ENCODE measurements at regions not wholly inside any gene's neighbourhood (a gene's known extent, or its start where the extent isn't known, plus 50 kb on each side); places are given as distances from the start of the nearest gene placed in this dataset.
"Not testable (repeated sequence)": the region's sequence is repeated elsewhere in the genome, so short reads cannot be mapped to it uniquely, and the experiment has no call there.

DNA sequence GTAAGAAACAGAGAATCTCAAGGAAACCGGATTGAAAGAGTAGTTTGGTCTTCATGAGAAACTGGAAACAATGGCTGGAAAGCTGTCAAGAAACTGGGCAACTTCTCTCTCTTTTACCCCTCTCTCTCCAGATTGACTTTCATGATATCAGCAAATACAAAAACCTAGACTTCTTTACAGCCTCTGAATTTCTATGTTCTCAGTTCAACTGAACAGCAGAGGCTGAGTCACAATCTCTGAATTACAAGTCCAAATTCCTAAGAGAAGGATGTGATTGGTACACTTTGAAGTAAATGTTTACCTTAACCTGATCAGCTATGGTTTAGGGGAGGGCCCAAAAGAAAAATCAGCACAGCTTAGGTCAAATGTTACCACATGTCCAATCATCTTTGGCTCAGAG is 974.9 kb downstream of the RPA4 start:
- DNase-seq (ENCODE audit: low spot score): no peak

GRCh38 chrX:97860226-97860625 is 976.5 kb downstream of the RPA4 start:
- no peak for DNase-seq (ENCODE audit: low spot score)

DNA sequence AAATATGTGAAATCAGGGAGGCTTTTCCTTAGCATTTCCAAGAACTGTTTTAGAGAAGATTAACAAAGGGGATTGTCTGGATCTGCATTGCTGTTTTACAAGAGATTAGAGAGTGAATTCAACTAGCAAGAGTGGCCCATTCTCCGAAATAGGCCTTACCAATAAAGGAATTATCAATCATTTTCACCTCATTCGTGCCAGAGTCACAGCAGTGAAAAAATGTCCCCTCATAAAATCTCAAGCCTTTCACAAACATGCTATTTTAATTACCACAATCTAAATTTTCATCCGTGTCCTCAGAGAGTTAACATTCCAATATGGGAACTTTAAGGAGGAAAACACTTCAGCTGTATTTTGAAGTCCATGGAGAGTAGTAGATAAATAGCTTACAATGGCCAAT is 979.6 kb downstream of the RPA4 start:
- no peak for DNase-seq (ENCODE audit: low spot score)

DNA sequence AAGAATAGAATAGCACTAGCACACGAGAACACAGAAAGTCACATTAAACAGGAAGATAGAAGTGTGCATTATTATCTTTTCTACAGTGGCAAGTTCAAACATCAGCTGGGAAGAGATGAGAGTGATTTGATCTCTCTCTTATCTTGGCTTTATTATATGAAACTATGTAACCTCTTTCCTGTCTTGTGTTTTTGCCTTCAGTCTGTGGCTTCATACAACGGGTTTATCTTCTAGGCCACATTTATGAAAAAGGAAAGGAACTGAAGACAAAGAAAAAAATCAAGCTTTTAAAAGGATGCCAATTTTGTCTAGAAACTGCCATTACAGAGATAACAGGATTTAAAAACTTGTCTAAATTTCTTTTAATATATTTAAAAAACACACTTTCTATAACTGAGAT is 983.6 kb downstream of the RPA4 start:
- no peak for DNase-seq (ENCODE audit: low spot score)

GRCh38 chrX:97876697-97877407 is 993.1 kb downstream of the RPA4 start:
- DNase-seq (ENCODE audit: low spot score): no peak

- no peak for DNase-seq (ENCODE audit: low spot score)
Observed at GRCh38 chrX:97882306-97882705, 998.6 kb downstream of the RPA4 start.

- DNase-seq (ENCODE audit: low spot score): peak; percentile 1
Observed at GRCh38 chrX:97895751-97896150, 1012.0 kb downstream of the RPA4 start.

GRCh38 chrX:97897998-97898397 is 1014.3 kb downstream of the RPA4 start:
- no peak for DNase-seq (ENCODE audit: low spot score)

GRCh38 chrX:97898798-97899197 is 1015.1 kb downstream of the RPA4 start:
- DNase-seq (ENCODE audit: low spot score): peak; percentile 2

DNA sequence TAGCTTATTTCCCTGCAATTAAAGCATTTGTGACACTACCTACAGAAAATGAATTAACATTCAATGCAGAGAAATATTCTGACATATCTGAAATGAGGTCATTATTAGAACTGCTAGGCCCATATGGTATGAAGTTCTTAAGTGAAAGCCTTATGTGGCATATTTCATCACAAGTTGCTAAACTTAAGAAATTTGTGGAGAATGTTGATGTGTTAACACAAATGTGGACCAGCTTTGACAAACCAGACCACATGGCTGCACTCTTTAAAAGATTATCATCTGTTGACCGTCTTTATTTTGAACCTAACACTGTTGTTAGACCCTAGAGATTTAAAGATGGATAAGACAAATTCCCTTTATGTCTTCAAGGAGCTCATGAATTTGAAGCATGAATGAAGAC is 1024.1 kb downstream of the RPA4 start:
- DNase-seq (ENCODE audit: low spot score): no peak

GRCh38 chrX:97909245-97909644 is 1025.5 kb downstream of the RPA4 start:
- DNase-seq (ENCODE audit: low spot score): no peak

DNA sequence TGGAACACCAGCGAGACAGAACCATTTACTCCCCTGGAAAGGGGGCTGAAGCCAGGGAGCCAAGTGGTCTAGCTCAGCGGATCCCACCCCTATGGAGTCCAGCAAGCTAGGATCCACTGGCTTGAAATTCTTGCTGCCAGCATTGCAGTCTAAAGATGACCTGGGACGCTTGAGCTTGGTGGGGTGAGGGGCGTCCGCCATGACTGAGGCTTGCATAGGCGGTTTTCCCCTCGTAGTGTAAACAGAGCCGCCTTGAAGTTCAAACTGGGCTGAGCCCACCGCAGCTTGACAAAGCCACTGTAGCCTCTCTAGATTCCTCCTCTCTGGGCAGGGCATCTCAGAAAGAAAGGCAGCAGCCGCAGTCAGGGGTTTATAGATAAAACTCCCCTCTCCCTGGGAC is 1031.7 kb downstream of the RPA4 start:
- DNase-seq (ENCODE audit: low spot score): not testable (repeated sequence)

- not testable (repeated sequence) for DNase-seq (ENCODE audit: low spot score)
Observed at GRCh38 chrX:97921223-97921622, 1037.5 kb downstream of the RPA4 start.

DNA sequence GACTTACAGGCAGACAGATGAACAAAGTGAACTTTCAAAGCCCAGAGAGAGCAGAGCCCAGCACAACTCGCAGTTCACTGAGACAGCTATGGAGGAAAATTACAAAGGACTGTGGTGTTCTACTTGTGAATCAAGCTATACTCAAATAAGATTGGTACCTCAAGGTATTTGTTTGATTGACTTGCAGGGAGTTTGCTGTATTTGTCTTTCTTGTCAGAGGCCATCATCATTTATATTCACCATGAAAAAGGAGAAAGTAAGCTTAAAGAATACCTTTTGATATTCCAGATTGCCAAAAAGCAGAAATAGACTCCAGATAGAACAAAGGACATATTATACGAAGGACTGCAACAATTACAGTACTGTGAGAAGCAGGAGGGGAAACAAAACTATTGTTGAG is 1047.9 kb downstream of the RPA4 start:
- no peak for DNase-seq (ENCODE audit: low spot score)

- no peak for DNase-seq (ENCODE audit: low spot score)
Observed at GRCh38 chrX:97936296-97936695, 1052.6 kb downstream of the RPA4 start.

GRCh38 chrX:97938706-97939105 is 1055.0 kb downstream of the RPA4 start:
- DNase-seq (ENCODE audit: low spot score): no peak

DNA sequence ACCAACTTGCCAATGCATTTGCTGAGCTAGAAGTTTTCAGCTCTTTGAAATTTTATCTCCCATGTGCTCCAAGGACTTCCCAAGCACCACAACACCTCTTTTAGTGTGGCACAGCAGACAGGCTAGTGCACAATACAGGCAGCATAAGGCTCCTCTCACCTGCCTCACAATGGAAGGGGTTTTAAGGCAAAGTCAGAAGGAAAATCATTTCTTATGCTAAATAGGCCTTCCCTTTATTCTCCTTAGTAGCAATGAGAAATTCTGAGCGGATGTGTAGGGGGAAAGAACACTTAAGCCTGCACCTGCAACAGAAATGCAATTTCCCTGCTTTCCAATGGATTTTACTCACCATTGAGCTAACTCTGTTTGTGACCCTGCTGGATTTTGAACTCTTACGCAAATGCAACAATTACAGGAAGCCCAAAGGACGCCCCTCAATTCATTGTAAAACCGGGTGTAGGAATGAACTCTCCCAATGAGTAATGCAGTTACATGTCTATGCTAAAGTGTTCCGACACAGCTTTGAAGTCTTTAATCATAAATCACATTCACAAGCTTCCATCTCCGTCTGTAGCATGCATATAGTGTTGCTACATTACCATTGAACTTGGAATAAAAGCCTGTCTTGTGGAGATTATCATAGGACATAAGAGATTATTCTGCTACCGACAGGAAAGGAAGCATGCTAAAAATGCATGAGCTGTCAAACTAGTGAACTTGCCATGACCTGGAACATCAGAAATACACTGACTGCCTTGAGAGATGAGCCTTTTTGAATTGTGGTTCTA is 1084.9 kb downstream of the RPA4 start:
- DNase-seq (ENCODE audit: low spot score): no peak

GRCh38 chrX:97984641-97985040 is 1100.9 kb downstream of the RPA4 start:
- no peak for DNase-seq (ENCODE audit: low spot score)

GRCh38 chrX:97985096-97985495 is 1101.4 kb downstream of the RPA4 start:
- DNase-seq (ENCODE audit: low spot score): no peak

DNA sequence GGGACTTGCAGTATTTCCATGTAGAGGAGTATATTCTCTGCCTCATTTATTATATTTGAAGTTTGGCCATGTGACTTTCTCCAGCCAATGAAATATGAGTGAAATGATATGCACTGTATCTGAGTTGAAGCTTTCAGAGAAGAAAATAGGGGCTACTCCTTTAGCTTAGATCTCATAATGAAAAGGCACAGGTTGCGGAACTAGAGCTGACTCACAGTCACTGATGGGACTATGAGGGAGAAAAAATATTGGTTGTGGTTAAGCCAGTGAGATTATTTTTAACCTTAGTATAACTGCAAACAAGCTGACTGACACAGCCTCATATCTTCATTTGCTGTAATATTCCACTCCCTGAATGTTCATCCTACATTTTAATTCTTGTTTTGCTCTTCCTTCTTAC is 1104.3 kb downstream of the RPA4 start:
- no peak for DNase-seq (ENCODE audit: low spot score)

DNA sequence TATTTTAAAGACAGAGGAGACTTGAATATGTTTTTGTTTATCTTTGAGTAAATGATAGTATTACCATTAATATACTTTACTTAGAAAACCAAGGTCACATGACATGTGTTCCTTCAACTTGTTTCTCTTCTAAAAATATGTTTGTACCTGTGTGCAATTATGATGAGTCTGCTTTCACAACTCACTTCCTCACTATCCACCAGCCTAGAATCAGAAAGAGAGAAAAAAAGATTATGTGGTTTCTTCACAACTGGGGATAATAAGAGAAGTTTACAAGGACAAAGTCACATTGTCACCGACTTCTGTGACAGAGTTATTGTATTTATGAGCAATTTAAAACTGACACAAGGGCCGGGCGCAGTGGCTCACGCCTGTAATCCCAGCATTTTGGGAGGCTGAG is 1112.1 kb downstream of the RPA4 start:
- no peak for DNase-seq (ENCODE audit: low spot score)

DNA sequence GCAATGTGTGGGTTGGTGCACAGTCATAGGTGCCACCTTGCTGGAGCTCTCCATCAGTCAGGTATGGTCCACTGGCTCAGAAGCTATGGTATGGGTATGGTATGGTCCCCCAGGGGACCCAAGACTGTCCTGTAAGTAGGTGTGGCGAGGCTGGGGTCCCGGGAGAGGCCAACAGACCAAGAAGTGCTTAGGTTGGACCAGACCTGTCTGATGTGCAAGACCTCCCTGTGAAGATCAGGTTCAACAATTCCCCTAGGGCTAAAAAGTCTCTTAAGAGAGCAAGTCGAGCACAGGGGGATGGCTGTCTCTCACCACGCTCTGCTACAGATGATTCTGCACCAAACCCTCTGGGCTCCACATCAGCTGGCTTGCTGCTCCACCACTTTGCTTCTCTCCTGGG is 1145.0 kb downstream of the RPA4 start:
- DNase-seq (ENCODE audit: low spot score): no peak

DNA sequence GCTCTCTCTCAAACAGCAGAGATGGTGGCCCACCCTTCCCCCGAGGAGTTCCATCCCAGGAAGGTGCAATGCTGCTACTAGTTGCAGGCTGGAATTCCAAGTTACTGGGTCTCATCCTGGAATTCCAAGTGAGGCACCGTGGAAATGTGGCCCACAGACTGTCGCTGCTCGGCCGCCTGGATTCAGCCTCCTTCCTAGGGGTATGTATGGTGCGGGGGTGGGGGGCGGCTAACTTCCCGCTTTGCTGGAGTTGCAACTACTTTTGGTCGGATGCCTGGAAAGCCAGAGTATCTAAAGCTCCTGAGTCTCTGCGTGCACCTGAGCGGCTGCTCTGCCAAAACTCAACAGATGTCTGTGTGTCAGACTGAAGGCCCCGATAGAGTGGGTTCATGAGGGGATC is 1146.2 kb downstream of the RPA4 start:
- DNase-seq (ENCODE audit: low spot score): no peak

DNA sequence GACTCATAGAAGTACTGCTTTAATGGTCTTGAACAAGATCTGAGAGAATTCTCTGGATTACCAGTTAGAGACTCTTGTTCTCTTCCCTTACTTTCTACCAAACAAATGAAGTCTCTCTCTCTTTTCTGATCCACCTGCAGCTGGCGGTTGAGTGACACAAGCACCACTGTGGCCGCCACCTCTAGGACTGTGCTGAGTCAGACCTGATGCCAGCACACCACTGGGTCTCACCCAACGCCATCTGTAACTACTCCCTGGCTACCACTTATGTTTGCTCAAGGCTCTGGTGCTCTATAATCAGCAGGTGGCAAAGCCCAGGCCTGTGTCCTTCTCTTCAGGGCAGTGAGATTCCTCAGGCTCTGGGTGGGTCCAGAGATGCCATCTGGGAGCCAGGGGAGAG is 1173.5 kb downstream of the RPA4 start:
- no peak for DNase-seq (ENCODE audit: low spot score)
